Keratinocyte (primary cell): ENCODE measurements at regions not wholly inside any gene's neighbourhood (a gene's known extent, or its start where the extent isn't known, plus 50 kb on each side); places are given as distances from the start of the nearest gene placed in this dataset.

ENCODE experiments used
- EZH2 ChIP-seq: IDR thresholded peaks from one replicate; pipeline ENCODE4 v1.6.1; 2012; ENCODE audit warnings: inconsistent platforms, mild to moderate bottlenecking, low read length, moderate library complexity
- TF ChIP-seq, protein P1 (sequence below), 3 experiments: IDR thresholded peaks in 1 of 3; conservative IDR thresholded peaks in 1 of 3; optimal IDR thresholded peaks in 1 of 3; 2 replicates in 2 of 3; 3 replicates in 1 of 3; pipeline versions ENCODE3 to v1.5.1; 2011; ENCODE audit warnings: low read length in 3 of 3, mild to moderate bottlenecking in 3 of 3, moderate library complexity in 2 of 3, control low read depth in 1 of 3, inconsistent platforms in 1 of 3; ENCODE audit not compliant: insufficient read depth in 2 of 3; ENCODE audit errors: extremely low read depth in 1 of 3

DNA sequence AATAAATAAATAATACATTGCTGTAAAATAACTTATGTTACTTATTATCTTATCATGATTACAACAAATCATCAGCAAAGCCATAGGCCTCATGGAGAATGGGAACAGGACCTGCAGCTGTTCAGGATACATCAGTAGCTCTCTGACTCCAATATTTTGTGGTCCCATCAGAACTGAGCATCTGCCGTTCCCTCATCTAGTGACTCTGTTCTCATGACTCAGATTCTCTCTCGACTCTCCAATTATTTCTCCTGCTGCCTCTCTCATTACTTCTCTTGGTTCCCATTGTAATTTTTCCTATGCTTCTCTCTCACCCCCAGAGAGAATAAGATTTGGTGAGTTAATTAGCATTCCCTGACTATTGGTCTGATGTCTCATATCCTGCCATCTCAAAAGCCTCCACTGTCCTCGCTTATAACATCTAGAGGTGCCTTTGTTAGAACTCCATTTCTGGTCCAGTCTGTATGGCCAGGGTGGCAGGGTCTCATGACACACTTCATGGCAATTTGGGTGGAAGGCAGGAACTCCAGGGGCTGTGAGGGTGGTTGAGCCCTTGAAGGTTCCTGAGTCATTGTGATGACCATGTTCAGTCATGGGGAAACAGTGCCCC is 78.0 kb upstream of the TANC1 start:
- TF ChIP-seq, protein P1, sequence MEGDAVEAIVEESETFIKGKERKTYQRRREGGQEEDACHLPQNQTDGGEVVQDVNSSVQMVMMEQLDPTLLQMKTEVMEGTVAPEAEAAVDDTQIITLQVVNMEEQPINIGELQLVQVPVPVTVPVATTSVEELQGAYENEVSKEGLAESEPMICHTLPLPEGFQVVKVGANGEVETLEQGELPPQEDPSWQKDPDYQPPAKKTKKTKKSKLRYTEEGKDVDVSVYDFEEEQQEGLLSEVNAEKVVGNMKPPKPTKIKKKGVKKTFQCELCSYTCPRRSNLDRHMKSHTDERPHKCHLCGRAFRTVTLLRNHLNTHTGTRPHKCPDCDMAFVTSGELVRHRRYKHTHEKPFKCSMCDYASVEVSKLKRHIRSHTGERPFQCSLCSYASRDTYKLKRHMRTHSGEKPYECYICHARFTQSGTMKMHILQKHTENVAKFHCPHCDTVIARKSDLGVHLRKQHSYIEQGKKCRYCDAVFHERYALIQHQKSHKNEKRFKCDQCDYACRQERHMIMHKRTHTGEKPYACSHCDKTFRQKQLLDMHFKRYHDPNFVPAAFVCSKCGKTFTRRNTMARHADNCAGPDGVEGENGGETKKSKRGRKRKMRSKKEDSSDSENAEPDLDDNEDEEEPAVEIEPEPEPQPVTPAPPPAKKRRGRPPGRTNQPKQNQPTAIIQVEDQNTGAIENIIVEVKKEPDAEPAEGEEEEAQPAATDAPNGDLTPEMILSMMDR (optimal IDR thresholded peaks at IDR 0.05 in 1 of 3, IDR thresholded peaks at IDR 0.05 in 1 of 3, conservative IDR thresholded peaks at IDR 0.05 in 1 of 3; ENCODE audit: extremely low read depth in 1 of 3, insufficient read depth in 2 of 3, low read length in 3 of 3): no peak
- TF ChIP-seq EZH2: no peak
